Vagina (tissue), 2 donors: ENCODE measurements at regions not wholly inside any gene's neighbourhood (a gene's known extent, or its start where the extent isn't known, plus 50 kb on each side); places are given as distances from the start of the nearest gene placed in this dataset.
"Not testable (repeated sequence)": the region's sequence is repeated elsewhere in the genome, so short reads cannot be mapped to it uniquely, and the experiment has no call there.

Experiments
- DNase-seq, 2 donors: peaks; one replicate each; pipeline ENCODE4 v3.0.0-alpha.2; 2017; ENCODE audit errors: extremely low spot score in 2 of 2
- H3K27ac ChIP-seq: fragments of 200-600 bp; sonication (generic); one replicate; pipeline ENCODE4 v1.5.1; 2019
- H3K27me3 ChIP-seq: fragments of 200-600 bp; sonication (generic); one replicate; pipeline ENCODE4 v1.5.1; 2019
- H3K36me3 ChIP-seq, 2 donors: fragments of 200-600 bp; sonication (generic); one replicate each; pipeline ENCODE4 v1.5.1; 2017 to 2019
- H3K4me1 ChIP-seq: fragments of 200-600 bp; sonication (generic); one replicate; pipeline ENCODE4 v1.5.1; 2019
- H3K4me3 ChIP-seq, 2 donors: fragments of 200-600 bp; sonication (generic); 1 replicate in 1 of 2; 2 replicates in 1 of 2; pipeline ENCODE4 v1.5.1; 2016 to 2019
- H3K9me3 ChIP-seq: fragments of 200-600 bp; sonication (generic); one replicate; pipeline ENCODE4 v1.5.1; 2019
- CTCF ChIP-seq, 3 experiments: fragments of 450-650 bp in 2 of 3; fragments of 200-600 bp in 1 of 3; sonication (generic) in 1 of 3; IDR thresholded peaks; one replicate each; pipeline ENCODE4 v1.5.1; 2017 to 2019; ENCODE audit warnings: antibody characterized with exemption in 3 of 3, mild to moderate bottlenecking in 2 of 3, moderate library complexity in 2 of 3
- POLR2A ChIP-seq, 2 donors: fragments of 450-650 bp; IDR thresholded peaks; one replicate each; pipeline ENCODE4 v1.6.1; 2017; ENCODE audit warnings: antibody characterized with exemption in 2 of 2, mild to moderate bottlenecking in 2 of 2, moderate library complexity in 2 of 2
- POLR2AphosphoS5 ChIP-seq, 2 donors: sonication (generic); formaldehyde crosslinking; IDR thresholded peaks; one replicate each; pipeline ENCODE4 v1.9.0; 2017; ENCODE audit warnings: antibody characterized with exemption in 2 of 2, mild to moderate bottlenecking in 2 of 2, low read depth in 1 of 2; ENCODE audit not compliant: insufficient read depth in 1 of 2
- intact Hi-C: fragments of 100-400 bp; cut with DNase I; formaldehyde crosslinking; loops from one replicate; pipeline ENCODE4 v1.15.1; 2023

DNA sequence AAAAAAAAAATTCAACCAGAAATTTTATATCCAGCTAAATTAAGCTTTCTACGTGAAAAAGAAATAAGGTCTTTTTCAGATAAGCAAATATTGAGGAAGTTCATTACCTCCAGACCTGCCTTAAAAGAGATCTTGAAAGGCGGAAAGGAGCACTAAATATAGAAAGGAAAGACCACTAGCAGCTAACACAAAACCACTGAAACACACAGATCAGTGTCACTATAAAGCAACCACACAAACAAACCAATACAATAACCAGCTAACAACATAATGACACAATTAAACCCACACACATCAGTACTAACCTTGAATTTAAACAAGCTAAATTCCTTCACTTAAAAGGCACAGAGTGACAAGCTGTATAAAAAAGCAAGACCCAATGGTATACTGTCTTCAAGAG is 958.3 kb downstream of the TSN start:
- H3K4me3 ChIP-seq = no peak overlapping the region
- no peak overlapping the region for H3K27ac ChIP-seq
- DNase-seq = no peak
- H3K4me1 ChIP-seq = no peaks in the 10 kb centered on the region
- intact Hi-C loops = no loop called here
- no peaks in the 10 kb centered on the region for H3K9me3 ChIP-seq
- no peak for TF ChIP-seq POLR2AphosphoS5 (IDR thresholded peaks at IDR 0.05; ENCODE audit: insufficient read depth in 1 of 2, low read depth in 1 of 2)
- no peak for TF ChIP-seq CTCF (IDR thresholded peaks at IDR 0.05)
- TF ChIP-seq POLR2A (IDR thresholded peaks at IDR 0.05) = no peak
- H3K36me3 ChIP-seq = no peaks in the 10 kb centered on the region
- H3K27me3 ChIP-seq = no peaks in the 10 kb centered on the region

DNA sequence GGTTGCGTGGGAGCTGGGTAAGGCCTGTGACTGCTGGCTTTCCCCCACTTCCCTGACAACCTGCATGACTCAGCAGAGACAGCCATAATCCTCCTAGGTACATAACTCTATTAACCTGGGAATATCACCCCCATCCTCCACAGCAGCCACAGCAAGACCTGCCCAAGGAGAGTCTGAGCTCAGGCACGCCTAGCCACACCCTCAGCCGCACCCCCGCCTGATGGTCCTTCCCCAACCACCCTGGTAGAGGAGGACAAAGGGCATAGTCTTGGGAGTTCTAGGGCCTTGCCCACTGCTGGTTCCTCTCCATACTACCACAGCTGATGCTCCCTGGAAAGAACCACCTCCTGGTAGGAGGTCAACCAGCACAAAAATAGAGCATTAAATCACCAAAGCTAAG is 965.4 kb downstream of the TSN start:
- H3K36me3 ChIP-seq, H3K4me1 ChIP-seq, H3K27me3 ChIP-seq, DNase-seq, intact Hi-C loops, H3K4me3 ChIP-seq, H3K9me3 ChIP-seq, H3K27ac ChIP-seq: not testable (repeated sequence)

DNA sequence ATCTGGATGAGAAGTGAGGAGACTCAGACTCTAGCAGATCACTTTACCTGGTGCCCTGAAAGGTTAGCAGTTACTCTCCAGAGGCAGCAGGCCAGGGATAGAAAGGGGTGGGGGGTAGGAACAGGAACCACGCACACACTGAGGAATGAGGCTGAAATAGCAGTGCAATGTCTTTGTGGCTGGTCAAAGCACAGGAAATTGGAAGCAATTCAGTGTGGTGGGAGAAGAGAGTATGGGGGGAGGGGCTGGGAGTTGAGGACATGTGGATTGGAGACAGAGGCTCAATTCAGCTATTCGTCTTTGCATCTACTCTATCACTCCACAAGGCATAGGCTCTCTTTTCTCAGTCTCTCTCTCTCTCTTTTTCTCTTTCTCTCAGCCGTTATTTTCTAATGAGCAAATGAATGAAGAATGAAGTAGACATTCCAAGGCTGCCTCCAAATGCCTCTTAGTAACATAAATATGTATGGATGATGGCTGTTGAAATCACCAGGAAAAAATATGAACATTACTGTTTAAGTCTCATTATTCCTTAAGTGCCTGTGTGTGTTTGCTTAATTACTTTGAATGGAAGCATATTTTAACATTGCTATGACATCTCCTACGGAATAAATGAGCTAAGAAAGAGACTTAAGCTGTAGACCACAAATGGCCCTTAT is 979.4 kb downstream of the TSN start:
- H3K4me1 ChIP-seq = no peaks in the 10 kb centered on the region
- H3K4me3 ChIP-seq = no peak overlapping the region
- H3K27ac ChIP-seq = no peak overlapping the region
- no peak for DNase-seq
- H3K27me3 ChIP-seq = no peaks in the 10 kb centered on the region
- TF ChIP-seq POLR2AphosphoS5 (IDR thresholded peaks at IDR 0.05; ENCODE audit: insufficient read depth in 1 of 2, low read depth in 1 of 2) = no peak
- TF ChIP-seq POLR2A (IDR thresholded peaks at IDR 0.05) = no peak
- TF ChIP-seq CTCF (IDR thresholded peaks at IDR 0.05) = no peak
- intact Hi-C loops = no loop called here
- no peaks in the 10 kb centered on the region for H3K9me3 ChIP-seq
- no peaks in the 10 kb centered on the region for H3K36me3 ChIP-seq

DNA sequence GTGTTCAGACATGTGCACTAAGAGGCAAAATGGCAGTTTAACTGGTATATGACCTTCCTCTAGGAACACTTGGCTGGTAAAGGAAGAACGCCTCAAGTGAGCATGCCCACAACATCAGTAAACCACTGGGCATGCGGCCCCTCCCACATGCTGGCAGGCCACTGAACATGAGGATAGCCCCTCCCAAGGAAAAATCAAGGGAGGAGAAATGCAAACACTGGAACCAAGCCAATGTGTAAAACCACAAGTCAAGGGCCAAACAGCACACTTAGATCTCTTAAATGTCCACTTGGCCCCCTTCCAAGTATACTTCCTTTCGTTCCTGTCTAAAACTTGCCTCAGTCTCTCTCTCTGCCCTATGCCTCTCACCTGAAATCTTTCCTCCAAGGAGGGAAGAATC is 980.8 kb downstream of the TSN start:
- H3K27ac ChIP-seq = no peak overlapping the region
- H3K4me1 ChIP-seq = no peaks in the 10 kb centered on the region
- no peaks in the 10 kb centered on the region for H3K9me3 ChIP-seq
- H3K4me3 ChIP-seq = no peak overlapping the region
- no peak for DNase-seq
- TF ChIP-seq POLR2A (IDR thresholded peaks at IDR 0.05) (no peak), POLR2AphosphoS5 (IDR thresholded peaks at IDR 0.05; ENCODE audit: insufficient read depth in 1 of 2, low read depth in 1 of 2) (no peak), CTCF (IDR thresholded peaks at IDR 0.05) (no peak)
- no peaks in the 10 kb centered on the region for H3K36me3 ChIP-seq
- no peaks in the 10 kb centered on the region for H3K27me3 ChIP-seq
- intact Hi-C loops = no loop called here

GRCh38 chr2:122737429-122738077 is 982.1 kb downstream of the TSN start:
- H3K9me3 ChIP-seq = no peaks in the 10 kb centered on the region
- H3K27ac ChIP-seq = no peak overlapping the region
- H3K36me3 ChIP-seq = no peaks in the 10 kb centered on the region
- intact Hi-C loops = no loop called here
- no peak for DNase-seq
- no peak overlapping the region for H3K4me3 ChIP-seq
- no peaks in the 10 kb centered on the region for H3K27me3 ChIP-seq
- H3K4me1 ChIP-seq = no peaks in the 10 kb centered on the region
- TF ChIP-seq POLR2A (IDR thresholded peaks at IDR 0.05) = no peak
- no peak for TF ChIP-seq POLR2AphosphoS5 (IDR thresholded peaks at IDR 0.05; ENCODE audit: insufficient read depth in 1 of 2, low read depth in 1 of 2)
- no peak for TF ChIP-seq CTCF (IDR thresholded peaks at IDR 0.05)
